ENCODE measurements at regions not wholly inside any gene's neighbourhood (a gene's known extent, or its start where the extent isn't known, plus 50 kb on each side); places are given as distances from the start of the nearest gene placed in this dataset.
"Not testable (repeated sequence)": the region's sequence is repeated elsewhere in the genome, so short reads cannot be mapped to it uniquely, and the experiment has no call there.

GRCh38 chr7:94781236-94781635 lies 125.3 kb upstream of the SGCE start:
- TF ChIP-seq CTCF (conservative IDR thresholded peaks at IDR 0.05; ENCODE audit: low read depth, low read length): no peak
- no peak overlapping the region for H3K4me3 ChIP-seq (ENCODE audit: low read length)
- DNase-seq (ENCODE audit: low read depth): no peak

- no peak overlapping the region for H3K4me3 ChIP-seq (ENCODE audit: low read length)
- DNase-seq (ENCODE audit: low read depth): no peak
- TF ChIP-seq CTCF (conservative IDR thresholded peaks at IDR 0.05; ENCODE audit: low read depth, low read length): no peak
Measured at GRCh38 chr7:94782777-94783176, 124.6 kb upstream of the PPP1R9A start.

GRCh38 chr7:94787285-94787684 lies 120.1 kb upstream of the PPP1R9A start:
- no peak for DNase-seq (ENCODE audit: low read depth)
- no peak for TF ChIP-seq CTCF (conservative IDR thresholded peaks at IDR 0.05; ENCODE audit: low read depth, low read length)
- no peak overlapping the region for H3K4me3 ChIP-seq (ENCODE audit: low read length)

- not testable (repeated sequence) for DNase-seq (ENCODE audit: low read depth); H3K4me3 ChIP-seq (ENCODE audit: low read length)
Measured at GRCh38 chr7:94788378-94788777, 119.0 kb upstream of the PPP1R9A start.

- TF ChIP-seq CTCF (conservative IDR thresholded peaks at IDR 0.05; ENCODE audit: low read depth, low read length): no peak
- no peak for DNase-seq (ENCODE audit: low read depth)
- no peak overlapping the region for H3K4me3 ChIP-seq (ENCODE audit: low read length)
Measured at GRCh38 chr7:94792241-94792640, 115.2 kb upstream of the PPP1R9A start.

GRCh38 chr7:94797404-94797803 lies 110.0 kb upstream of the PPP1R9A start:
- H3K4me3 ChIP-seq (ENCODE audit: low read length); DNase-seq (ENCODE audit: low read depth): not testable (repeated sequence)

- DNase-seq (ENCODE audit: low read depth): no peak
- TF ChIP-seq CTCF (conservative IDR thresholded peaks at IDR 0.05; ENCODE audit: low read depth, low read length): no peak
- no peak overlapping the region for H3K4me3 ChIP-seq (ENCODE audit: low read length)
Measured at GRCh38 chr7:94803821-94804220, 103.6 kb upstream of the PPP1R9A start.

GRCh38 chr7:94808673-94809072 lies 98.7 kb upstream of the PPP1R9A start:
- H3K4me3 ChIP-seq (ENCODE audit: low read length); DNase-seq (ENCODE audit: low read depth): not testable (repeated sequence)

- peak; percentile 36 for DNase-seq (ENCODE audit: low read depth)
- no peak for TF ChIP-seq CTCF (conservative IDR thresholded peaks at IDR 0.05; ENCODE audit: low read depth, low read length)
- no peak overlapping the region for H3K4me3 ChIP-seq (ENCODE audit: low read length)
Measured at GRCh38 chr7:94810496-94810895, 96.9 kb upstream of the PPP1R9A start.
